Hypothalamus (tissue), 51 donors: ENCODE measurements at regions not wholly inside any gene's neighbourhood (a gene's known extent, or its start where the extent isn't known, plus 50 kb on each side); places are given as distances from the start of the nearest gene placed in this dataset.

Experiments used
- DNase-seq, 51 donors: peaks; one replicate each; lab custom pipeline; 2025; lab: John Stamatoyannopoulos, UW

DNA sequence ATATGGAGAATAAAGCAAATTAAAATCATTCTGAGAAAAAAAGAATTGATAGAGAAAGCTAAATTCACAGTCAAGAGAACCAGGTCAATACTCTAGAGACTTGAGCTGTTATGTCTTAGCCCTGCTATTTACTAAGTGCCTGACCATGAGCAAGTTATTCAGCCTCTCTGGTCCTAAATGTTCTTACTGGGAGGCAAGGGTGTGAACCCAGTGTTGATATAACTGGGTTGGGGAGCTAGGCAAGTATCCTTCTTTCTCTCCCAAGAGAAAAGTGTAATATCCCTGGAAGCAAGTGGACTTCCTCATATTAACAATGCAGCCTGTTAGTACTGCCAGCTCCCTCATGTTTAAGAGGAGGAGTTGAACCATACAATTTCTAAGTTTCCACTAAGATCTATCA lies 488.9 kb upstream of the RASGRP1 start:
- no peak for DNase-seq

DNA sequence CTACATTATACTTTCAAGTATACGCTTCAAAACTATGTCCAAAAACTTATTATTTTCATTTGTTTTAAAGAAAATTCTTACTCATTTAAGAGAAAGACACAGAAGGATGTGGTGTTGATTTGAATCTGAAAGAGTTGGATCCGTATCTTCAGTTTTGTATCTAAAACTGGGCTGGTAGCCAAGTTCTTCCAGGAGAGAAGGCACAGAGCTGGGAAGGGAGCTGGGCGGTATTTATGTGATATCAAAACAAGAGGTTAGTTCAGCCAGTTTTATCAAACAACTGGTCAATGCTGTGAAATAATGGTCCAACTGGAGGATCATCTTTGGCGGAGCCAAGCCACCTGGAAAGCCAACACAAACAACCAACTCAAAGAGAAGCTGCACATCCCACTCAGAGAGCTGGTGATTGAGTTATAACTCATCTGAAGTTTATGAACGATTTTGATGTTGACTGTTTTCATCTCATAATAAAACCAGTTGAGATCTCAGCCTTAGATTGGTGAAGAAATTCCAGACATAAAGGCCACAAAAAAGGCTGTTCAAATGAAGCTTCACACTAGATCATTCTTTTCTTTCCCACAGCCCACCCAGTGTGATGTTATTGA lies 489.6 kb upstream of the RASGRP1 start:
- DNase-seq, result no peak

DNA sequence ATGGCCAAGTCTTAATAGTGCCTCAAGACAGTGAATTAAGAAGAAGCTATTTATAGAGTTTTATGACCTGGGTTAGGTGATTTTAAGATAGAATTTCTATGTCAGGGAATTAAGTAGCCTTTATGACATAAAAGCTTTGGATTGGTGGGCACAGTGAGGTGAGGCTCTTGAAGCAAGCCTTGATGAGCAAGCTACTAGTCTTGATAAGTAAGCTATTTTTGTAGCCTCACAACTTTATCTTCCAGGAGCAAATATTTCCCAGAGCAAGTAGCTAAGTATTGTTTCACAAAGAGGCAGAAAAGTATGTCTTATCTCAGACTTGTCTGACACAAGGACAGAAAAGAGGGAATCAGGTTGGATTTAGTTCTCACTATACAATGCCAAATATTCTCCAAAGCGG lies 491.7 kb upstream of the RASGRP1 start:
- no peak for DNase-seq

DNA sequence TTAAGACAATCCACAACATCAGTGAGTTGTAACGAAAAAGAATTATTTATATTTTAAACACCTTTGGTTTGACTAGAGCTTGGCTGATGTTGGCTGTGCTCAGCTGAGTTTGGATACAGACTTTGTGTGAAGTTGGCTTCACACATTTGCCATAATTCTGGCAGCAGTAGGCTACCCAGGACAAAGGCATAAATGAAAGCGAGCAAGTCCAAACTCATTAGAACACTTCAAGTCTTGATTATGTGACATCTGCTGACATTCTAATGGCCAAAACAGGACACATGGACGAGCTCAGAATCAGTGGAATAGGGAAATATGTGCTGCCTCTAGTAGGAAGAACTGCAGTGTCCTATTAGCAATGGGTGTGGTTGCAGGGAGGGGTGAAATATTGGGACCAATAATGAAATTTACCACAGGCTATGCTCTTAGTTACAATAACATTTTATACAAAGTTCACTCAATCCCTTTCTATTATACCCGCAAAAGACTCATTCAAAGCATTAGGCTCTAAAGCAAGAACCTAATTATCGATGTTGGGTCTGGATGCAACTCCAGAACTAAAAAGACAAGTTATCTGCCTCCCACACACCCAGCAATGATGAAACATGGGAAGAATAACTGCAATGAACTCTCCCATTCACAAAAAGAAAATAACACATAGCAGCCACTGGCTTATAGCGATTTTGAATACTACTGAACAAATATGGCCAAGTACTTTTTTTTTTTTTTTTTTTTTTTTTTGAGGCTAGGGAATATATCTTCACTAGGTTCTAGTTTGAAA lies 493.9 kb upstream of the RASGRP1 start:
- no peak for DNase-seq

DNA sequence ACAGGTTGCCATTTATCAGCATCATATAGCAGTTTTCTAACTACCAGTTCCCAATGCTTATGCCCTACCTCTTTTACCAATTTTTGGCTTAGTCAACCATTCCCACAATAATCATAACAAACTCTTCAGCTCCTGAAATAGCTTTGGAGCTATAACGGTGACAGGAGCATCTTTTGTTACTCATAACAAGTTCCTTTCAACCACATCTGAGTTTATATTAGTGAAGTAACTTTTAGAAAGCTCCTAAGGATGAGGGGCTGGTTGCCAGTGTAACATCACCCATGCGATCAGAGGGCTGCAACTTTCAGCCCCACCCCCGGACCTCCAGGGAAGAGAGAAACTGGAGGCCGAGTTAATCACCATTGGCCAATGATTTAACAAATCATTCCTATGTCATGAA lies 495.3 kb upstream of the RASGRP1 start:
- DNase-seq, result no peak

DNA sequence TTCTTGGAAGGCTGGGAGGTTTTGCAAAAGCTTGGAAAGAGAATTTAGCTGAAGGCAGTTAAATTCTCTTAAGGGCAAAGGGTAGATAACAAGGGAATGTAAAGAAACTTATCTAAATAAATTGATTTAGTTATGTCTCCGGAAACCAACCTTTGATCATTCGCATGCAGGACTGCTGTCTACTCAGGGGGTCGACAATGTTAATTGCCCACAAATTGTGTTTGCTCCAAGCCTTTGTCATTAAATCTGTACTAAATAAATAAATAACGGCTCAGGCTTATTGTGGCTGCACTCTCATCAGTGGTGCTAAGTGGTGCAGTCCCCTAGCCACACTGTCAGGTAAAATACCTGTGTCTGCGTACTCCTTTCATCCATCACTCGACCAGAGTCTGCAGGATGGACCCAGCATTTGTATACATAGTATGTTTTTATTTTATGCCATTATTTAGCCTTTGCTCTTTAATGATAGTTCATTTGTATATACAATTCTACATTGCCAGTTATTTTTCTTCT lies 497.4 kb upstream of the RASGRP1 start:
- no peak for DNase-seq

DNA sequence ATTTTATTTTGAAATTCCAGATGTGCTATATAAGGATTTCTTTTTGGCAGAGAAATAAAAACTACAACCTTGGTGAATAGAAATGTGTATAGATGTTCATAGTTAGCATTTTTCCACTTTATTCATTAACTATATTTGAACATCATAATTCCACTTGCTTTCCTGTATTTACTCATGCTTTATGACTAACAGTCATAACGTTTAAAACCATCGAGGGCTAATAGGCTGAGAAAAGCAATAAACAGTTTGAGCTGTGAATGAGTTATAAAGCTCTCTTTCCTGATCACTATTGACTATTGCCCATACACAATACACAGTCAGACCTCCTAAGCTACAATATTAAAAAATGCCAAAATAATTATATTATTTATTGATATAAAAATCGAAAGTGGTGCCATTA lies 502.1 kb upstream of the RASGRP1 start:
- DNase-seq, result no peak

DNA sequence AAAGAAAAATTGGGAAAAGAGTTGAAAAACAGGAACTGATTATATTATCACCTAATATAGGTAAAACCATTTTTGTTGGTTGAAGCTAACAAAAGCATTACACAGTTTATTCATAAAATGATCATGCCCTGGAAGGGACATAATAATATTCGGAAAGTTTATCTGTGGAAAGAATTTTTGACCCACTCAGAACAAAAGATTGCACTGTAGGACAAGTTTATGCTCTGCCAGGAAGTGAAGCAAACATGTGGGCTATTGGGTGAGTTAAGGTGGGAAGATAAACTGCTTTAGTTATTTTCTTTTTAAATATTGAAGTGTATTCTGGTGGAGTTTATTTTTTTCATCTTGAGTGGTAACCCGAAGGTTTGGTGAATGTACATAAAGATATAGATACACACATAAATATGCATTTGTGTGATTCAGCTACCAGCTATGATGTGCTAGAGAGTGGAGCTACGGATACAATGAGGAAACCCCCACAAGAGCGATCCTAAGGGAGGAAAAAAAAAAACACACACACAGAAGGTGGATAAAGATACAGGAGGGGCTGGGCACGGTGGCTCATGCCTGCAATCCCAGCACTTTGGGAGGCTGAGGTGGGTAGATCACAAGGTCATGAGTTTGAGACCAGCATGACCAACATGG lies 506.4 kb upstream of the THBS1 start:
- DNase-seq, result no peak

DNA sequence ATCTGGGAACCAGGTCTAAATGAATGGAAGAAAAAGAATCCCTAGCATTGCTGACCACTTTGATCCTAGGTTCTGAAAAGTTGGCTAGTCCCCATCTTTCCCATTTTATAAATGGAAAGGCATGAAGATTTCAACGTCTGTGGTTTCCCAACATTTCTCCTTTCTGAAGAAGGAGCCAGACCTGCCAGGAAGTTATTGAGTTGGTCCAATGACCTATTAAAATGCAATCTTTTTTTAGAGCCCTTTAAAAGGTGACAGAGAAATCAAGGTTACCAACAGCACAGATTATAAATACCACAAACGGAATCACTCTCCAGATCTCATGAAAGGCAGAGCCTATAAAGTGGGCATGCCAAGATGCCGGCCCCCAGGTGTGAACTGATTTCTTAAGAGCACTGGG lies 505.6 kb upstream of the THBS1 start:
- no peak for DNase-seq

DNA sequence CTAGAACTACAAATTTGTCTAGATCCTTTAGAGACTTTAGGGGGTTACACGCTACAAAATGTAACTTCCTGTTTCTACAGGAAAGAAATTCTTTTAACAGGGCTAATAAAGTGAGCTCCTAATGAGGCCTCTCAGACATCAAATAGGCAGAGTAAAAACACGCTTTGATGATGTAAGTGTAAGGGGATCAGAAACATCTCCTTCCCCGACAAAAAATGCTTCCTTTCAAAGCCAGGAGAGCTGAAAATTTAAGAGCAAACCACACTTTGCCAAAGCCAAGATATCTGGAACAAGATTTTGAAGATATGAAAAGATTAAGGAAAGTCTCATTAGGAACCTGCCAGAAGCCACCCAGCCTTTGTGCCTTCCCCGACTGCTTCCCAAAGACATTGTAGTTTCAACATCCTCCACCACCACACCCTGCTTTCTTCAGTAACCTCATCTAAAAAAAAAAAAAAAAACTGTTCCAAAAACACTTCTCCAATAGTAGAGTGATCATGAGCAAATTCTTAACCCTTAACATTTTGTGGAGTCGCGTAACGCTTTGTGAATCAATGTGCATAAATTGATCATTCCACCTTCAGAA lies 505.0 kb upstream of the THBS1 start:
- no peak for DNase-seq

DNA sequence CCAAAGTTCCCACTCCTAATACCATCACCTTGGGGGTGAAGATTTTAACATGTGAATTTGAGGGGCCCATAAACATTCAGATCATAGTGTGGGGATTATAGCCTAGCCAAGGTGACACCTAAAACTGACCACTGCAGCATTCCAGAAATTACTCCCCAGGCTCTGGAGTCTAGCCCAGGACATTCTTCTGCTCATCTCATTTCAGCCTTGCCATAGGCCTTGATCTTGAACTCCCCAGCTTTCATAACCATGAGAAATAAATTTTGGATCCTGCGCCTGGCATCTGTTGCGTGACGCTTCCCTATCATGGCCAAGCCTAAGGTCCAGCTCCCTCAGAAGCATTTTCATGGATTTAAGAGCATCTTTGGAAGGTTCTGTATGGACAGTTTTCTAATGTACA lies 502.9 kb upstream of the THBS1 start:
- DNase-seq, result no peak

DNA sequence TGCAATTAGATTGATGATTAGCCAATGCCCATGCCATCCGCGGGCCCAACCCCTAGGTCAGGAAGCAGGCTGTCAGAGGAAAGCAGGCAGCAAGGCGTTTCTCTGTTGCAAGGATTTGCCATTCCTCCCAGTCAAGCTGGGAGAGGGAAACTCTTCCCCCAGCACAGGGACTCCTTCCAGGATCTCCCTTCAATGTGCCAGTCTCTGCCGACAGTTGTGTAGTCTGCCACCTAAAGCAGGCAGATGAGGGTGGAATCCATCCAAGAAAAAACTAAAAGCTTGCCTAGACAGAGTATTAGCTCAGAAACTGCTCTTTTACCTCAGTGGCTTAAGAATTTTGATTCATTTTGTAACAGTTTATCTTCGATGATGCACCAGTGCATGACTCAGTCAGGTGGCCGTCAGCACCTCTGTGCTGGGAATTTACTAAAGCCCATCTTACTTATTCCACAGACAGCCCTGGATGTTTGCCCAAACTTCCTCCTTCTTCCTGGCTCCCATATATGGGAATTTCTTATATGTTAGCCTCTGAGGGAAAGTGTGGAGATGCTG lies 501.5 kb upstream of the THBS1 start:
- DNase-seq, result peak in 1 of 51 donors; percentile 37

DNA sequence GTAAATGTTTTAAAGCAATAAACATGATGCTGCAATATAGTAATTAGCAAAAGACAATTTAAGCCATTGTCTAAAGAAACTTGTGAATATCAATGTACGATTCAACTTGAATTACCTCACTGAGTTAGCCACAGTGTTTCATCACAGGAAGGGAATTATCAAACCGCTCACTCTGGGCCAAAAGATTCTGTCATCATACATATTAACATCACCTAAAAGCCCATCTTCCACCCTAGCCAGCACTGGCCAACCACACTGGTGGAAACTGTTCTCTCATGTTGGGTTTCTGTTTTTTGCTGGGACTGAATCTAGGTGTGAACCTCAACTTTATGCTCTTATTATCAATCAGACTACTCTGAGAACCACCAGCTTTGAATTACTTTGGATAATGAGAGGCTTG lies 497.7 kb upstream of the THBS1 start:
- no peak for DNase-seq

DNA sequence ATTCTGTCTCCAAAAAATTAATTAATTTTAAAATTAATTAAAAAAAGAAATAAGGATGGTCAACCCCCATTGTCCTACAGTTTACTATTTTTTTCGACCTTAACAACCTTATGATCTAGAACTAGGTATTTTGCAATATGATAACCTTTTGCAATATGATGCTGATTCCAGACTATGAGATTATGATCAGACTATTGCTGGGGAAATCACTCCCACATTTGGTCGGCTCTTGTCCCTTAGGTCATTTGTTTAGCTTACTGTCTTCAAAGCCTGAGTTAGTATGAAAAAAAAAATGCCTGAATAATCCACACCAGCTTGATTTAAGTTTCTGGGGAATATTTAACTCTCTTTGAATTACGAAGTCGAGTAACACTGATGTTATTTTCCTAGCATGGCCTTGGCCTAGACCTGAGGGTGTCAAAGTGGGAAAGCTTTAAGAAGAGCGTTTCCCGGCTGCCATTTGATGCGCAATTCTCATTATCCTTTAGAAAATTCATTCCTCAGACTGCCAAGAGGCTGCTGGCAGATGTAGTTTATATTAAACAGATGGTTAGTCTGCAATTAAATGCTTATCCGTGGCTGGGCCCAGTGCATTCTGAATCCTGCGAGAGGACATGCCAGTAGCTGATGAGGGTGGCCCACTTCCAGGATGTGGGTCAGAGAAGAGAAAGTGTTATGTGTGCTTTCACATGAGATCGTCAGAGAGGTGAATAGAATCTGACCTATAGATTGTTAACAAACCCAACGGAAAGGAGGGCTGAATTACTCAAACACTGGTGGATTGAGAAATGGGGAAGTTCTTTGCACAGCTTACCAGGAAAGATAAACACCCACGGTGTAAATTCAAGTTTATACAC lies 496.0 kb upstream of the THBS1 start:
- DNase-seq, result no peak

DNA sequence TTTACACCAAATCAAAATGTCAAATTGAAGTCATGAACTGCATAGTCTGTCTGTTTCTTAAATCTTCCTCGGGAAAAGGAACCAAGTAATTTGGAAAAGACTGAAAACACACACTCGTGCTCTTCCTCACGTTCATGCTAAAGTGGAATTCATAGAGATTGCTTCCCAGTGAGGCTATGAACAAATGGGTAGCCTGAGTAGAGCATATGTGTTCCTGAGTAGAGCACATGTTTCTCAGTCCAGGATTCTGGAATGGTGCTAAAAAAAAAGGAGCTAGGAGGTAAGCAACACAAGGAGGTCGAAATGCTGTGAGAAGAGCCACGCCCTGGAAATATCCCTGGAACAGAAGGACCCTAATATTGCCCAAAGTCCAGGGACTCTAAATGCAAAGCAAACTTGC lies 494.2 kb upstream of the THBS1 start:
- DNase-seq, result no peak

DNA sequence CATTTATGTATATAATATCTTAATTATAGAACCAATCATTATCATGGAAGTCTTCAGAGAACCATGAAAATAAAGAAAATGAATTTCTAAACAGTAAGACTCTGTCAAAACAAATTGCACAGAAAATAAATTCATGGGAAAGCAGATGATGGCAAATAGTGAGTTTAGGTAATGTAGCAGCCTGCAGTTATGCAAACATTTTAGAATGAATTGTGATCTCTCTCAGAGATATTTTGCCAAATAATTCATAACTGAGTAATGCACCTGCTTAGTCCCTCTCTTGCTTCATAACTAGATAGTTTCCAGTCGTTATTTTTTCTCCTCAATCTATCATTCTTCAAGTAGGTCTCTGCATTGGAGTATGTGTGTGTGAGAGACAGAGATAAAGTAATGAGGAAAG lies 492.7 kb upstream of the THBS1 start:
- no peak for DNase-seq

DNA sequence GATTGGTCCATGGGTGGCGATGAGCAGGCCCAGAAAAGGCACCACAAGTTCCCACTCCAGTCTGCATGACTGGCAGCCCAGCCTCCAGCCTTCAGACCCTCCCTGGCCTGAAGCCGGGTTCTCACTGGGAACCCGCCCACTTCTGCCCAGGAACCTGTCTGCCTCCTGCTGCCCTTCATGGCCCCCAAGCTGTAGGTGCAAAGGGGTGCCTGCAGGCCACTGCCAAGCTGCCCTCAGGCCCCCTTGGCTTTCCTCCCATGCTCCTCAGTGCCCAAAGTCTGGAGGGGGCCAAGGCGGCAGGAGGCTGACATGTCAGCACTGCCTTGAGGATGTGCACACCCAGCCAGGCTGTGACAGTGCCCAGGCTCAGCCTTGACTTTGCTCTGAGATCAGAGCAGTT lies 488.5 kb upstream of the THBS1 start:
- no peak for DNase-seq

DNA sequence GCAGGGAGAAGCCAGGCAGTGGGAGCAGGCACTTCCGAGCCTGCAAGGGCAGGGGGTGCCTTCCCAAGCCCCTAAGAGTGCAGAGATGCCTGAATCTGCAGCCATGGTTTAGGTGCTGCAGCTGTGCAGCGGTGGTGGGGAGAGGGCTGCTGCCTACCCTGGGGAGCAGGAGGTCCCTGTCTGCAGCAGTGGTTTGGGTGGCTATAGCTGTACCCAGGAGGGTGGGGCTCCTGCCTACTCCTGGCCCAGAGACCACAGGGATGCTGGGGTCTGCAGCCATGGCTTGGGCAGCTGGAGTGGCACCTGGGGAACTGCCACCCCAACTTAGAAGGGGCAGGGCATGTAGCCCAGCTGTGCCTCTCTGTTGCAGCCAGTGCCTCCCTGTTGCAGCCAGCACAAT lies 488.1 kb upstream of the THBS1 start:
- DNase-seq, result no peak

DNA sequence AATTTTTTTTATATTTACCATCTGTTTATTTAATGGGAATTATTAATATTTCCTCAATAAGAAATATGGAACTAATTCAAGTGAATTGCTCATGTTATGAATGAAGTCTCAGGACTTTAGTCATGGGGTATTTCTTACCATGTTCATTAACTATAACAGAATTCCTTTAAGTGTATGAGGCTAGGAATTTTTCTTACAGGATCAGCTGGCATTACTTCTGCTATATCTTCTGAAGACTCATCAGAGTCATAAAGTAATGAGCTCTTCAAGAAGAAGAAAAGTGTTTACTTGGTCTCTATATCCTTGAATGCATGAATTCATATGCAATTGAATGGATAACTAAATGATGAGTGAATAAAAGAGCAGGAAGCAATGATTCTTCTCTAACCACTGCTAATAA lies 486.8 kb upstream of the THBS1 start:
- DNase-seq, result no peak

DNA sequence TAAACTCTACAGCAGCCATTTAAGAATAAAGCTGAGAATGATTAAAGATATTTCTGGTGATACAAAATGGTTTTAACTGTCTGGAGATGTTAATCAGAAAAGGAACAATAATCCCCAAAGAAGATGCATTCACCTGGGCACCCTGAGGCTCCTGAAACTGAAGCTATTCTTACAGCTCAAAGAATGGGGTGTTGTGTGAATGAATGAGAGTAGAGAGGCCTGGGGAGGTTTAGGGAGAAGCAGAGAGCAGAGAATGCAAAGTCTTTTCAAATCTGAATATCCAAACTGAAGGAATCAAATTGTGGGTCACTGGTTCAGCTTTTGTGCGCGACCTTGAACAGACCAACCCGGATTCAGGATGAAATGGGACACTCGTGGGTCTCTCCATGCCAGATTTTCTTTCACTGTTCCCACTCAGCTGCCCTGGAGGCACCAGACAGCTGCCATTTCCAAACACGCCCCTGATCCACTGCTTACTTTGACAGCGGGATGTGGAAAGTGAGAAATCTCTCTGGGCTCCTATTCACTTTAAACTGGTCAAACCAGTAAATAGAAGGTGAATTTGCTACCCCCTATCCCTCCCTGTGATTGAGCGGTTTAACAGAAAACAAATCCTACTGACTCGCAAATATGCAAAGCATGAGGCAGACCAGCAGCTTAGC lies 485.5 kb upstream of the THBS1 start:
- no peak for DNase-seq
